Spleen (tissue), 11 donors: ENCODE measurements at regions not wholly inside any gene's neighbourhood (a gene's known extent, or its start where the extent isn't known, plus 50 kb on each side); places are given as distances from the start of the nearest gene placed in this dataset.

Experiments
- DNase-seq: peaks from one replicate; pipeline ENCODE4 v3.0.0-alpha.2; 2020
- H3K27ac ChIP-seq, 8 donors: fragments of 200-600 bp; sonication (generic) in 7 of 8; 1 replicate in 4 of 8; 2 replicates in 4 of 8; pipeline versions ENCODE4 v1.5.0 to v1.8.0; 2016 to 2021; ENCODE audit warnings: inconsistent platforms in 4 of 8, mild to moderate bottlenecking in 4 of 8, moderate library complexity in 1 of 8
- H3K27me3 ChIP-seq, 7 donors: fragments of 200-600 bp; sonication (generic) in 6 of 7; replicated peaks in 1 of 7; 1 replicate in 4 of 7; 2 replicates in 3 of 7; pipeline versions ENCODE4 v1.5.0 to v1.8.0; 2016 to 2021; ENCODE audit warnings: inconsistent platforms in 3 of 7, mild to moderate bottlenecking in 1 of 7
- H3K36me3 ChIP-seq, 6 donors: fragments of 200-600 bp; sonication (generic) in 5 of 6; 1 replicate in 4 of 6; 2 replicates in 2 of 6; pipeline versions ENCODE4 v1.5.0 to v1.8.0; 2016 to 2021; ENCODE audit warnings: inconsistent platforms in 2 of 6
- H3K4me1 ChIP-seq, 6 donors: fragments of 200-600 bp; sonication (generic) in 5 of 6; 1 replicate in 3 of 6; 2 replicates in 3 of 6; pipeline versions ENCODE4 v1.5.0 to v1.8.0; 2016 to 2021; ENCODE audit warnings: inconsistent platforms in 3 of 6
- H3K4me3 ChIP-seq, 8 donors: fragments of 200-600 bp; sonication (generic) in 7 of 8; 1 replicate in 4 of 8; 2 replicates in 4 of 8; pipeline versions ENCODE4 v1.5.0 to v1.8.0; 2016 to 2021; ENCODE audit warnings: inconsistent platforms in 4 of 8, mild to moderate bottlenecking in 4 of 8, moderate library complexity in 2 of 8
- H3K9me3 ChIP-seq, 8 donors: fragments of 200-600 bp; sonication (generic) in 7 of 8; 1 replicate in 4 of 8; 2 replicates in 4 of 8; pipeline versions ENCODE4 v1.5.0 to v1.8.0; 2016 to 2021; ENCODE audit warnings: inconsistent platforms in 4 of 8
- CTCF ChIP-seq, 11 experiments: fragments of 200-600 bp in 7 of 11; fragments of 450-650 bp in 4 of 11; sonication (generic) in 4 of 11; IDR thresholded peaks in 8 of 11; conservative IDR thresholded peaks in 3 of 11; 1 replicate in 7 of 11; 2 replicates in 4 of 11; pipeline versions ENCODE4 v1.4.0 to v1.8.0; 2016 to 2021; ENCODE audit warnings: antibody characterized with exemption in 11 of 11, inconsistent platforms in 4 of 11, mild to moderate bottlenecking in 1 of 11
- POLR2A ChIP-seq, 3 donors: fragments of 450-650 bp; IDR thresholded peaks; one replicate each; pipeline ENCODE4 v1.5.1; 2017; ENCODE audit warnings: antibody characterized with exemption in 3 of 3, mild to moderate bottlenecking in 1 of 3
- POLR2AphosphoS5 ChIP-seq, 3 donors: sonication (generic); formaldehyde crosslinking; IDR thresholded peaks; one replicate each; pipeline ENCODE4 v1.5.1; 2017; ENCODE audit warnings: antibody characterized with exemption in 3 of 3
- WGBS, 5 donors: extraction: QIAGEN DNeasy Blood & Tissue Kit in 3 of 5; methylation state at CpG; one replicate each; pipeline versions ENCODE4 v1.1.5 to v1.1.7; 2013 to 2018; 5-methylcytosine and 5-hydroxymethylcytosine counted together
- intact Hi-C: fragments of 100-400 bp; cut with DNase I; formaldehyde crosslinking; loops from one replicate; pipeline ENCODE4 v1.15.0; 2023; ENCODE audit warnings: low total_unique reads
- donor health status: healthy with polysubstance abuse.
- donor health status: DM: no; HTN: no; CAD: no; lungs with moderate emphysema.
- donor health status: DM: no; HTN: no; CAD: no.
- donor health status: Bipolar disorder and iron deficiency.
- donor health status: healthy.
- donor health status: DM: no; HTN: no; CAD: no.
- donor health status: DM: yes; HTN: yes; CAD: no.

GRCh38 chr16:76947749-76948148 is 243.2 kb upstream of the MON1B start:
- intact Hi-C loops, result no loop called here
- DNase-seq, result no peak
- no peaks in the 10 kb centered on the region for H3K4me1 ChIP-seq

DNA sequence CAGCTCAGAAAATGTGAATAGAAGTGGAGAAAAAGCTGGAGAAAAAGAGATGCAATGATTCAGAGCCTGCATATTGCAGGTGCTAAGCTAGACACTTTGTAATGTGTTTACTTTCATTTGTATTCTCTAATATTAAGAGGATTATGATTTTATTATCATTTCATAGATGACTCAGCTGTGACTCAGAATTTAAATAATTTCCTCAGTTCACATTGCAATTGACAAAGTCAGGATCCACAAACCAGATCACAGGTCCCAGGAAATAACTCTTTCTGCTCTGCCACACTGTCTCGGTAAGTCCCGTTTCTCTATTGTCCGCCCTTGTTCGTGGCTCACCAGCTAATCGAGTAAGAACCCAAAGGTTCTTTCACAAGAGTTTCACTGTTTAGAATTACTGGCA is 235.4 kb upstream of the MON1B start:
- no peak overlapping the region for H3K4me3 ChIP-seq
- H3K4me1 ChIP-seq, result no peaks in the 10 kb centered on the region
- DNase-seq, result no peak
- H3K9me3 ChIP-seq, result peaks cover 0 to 30% (median 9%) of the 10 kb centered on the region in 8 donors
- no peaks in the 10 kb centered on the region for H3K36me3 ChIP-seq
- H3K27ac ChIP-seq, result no peak overlapping the region
- no peaks in the 10 kb centered on the region for H3K27me3 ChIP-seq
- intact Hi-C loops, result no loop called here
- 86 to 95% (median 92%) methylated on average over 5 of the region's 5 CpGs for WGBS, 5 donors
- no peak for TF ChIP-seq POLR2AphosphoS5 (IDR thresholded peaks at IDR 0.05)
- no peak for TF ChIP-seq POLR2A (IDR thresholded peaks at IDR 0.05)
- TF ChIP-seq CTCF (IDR thresholded peaks at IDR 0.05 in 8 of 11, conservative IDR thresholded peaks at IDR 0.05 in 3 of 11), result no peak

More at GRCh38 chr16:76947749-76948148, 243.2 kb upstream of the MON1B start:
- H3K27ac ChIP-seq, result no peak overlapping the region
- H3K36me3 ChIP-seq, result no peaks in the 10 kb centered on the region
- peaks cover 0 to 18% (median 0%) of the 10 kb centered on the region in 8 donors for H3K9me3 ChIP-seq
- TF ChIP-seq CTCF (IDR thresholded peaks at IDR 0.05 in 8 of 11, conservative IDR thresholded peaks at IDR 0.05 in 3 of 11), result no peak
- 58 to 83% (median 70%) methylated on average over 4 of the region's 4 CpGs for WGBS, 5 donors
- no peak overlapping the region for H3K4me3 ChIP-seq
- no peaks in the 10 kb centered on the region for H3K27me3 ChIP-seq

DNA sequence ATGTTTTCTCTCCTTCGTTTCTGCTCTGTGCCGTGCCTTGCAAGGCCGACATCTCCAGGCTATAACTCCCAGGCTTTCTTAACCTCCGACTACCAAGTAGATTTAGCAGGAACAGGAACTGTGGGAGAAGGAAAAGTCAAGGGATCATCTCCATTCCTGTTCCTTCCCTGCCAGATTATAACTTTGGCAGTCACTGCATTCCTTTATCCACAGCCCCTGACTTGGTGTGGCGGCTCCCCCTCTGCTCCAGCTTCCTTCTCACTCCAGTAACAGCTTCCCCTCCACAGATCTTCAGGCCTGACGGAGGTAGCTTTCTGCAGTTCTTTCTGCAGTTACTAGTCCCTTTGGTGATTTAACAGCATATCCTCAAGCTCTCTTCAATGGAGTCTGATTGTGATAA is 234.6 kb upstream of the MON1B start:
- 76 to 83% (median 80%) methylated on average over 6 of the region's 6 CpGs for WGBS, 5 donors
- no peaks in the 10 kb centered on the region for H3K4me1 ChIP-seq
- DNase-seq, result no peak
- no peak for TF ChIP-seq POLR2AphosphoS5 (IDR thresholded peaks at IDR 0.05)
- TF ChIP-seq CTCF (IDR thresholded peaks at IDR 0.05 in 8 of 11, conservative IDR thresholded peaks at IDR 0.05 in 3 of 11), result no peak
- TF ChIP-seq POLR2A (IDR thresholded peaks at IDR 0.05), result no peak
- intact Hi-C loops, result no loop called here
- H3K4me3 ChIP-seq, result no peak overlapping the region
- no peak overlapping the region for H3K27ac ChIP-seq
- no peaks in the 10 kb centered on the region for H3K27me3 ChIP-seq
- no peaks in the 10 kb centered on the region for H3K36me3 ChIP-seq
- peaks cover 0 to 24% (median 9%) of the 10 kb centered on the region in 8 donors for H3K9me3 ChIP-seq

DNA sequence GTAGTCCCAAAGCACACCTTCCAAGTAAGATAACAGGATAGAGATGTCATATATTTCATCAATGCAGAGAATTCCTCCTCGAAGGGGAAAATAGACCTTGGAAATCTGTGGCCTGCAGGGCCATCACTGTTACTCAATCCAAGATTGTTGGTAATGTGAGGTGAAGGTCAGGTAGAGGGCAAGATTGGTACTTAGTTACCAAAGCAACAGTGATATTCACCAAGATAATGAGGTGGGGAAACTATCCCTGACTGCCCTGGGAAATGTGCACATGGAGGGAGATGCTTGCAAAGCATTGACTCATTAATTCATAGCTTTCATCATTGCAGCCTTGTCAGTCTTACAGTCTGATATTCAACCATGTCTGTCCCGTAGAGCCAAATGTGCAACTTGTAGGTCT is 234.1 kb upstream of the MON1B start:
- intact Hi-C loops, result no loop called here
- 54 to 75% (median 67%) methylated on average over 2 of the region's 2 CpGs for WGBS, 5 donors
- Histone ChIP-seq H3K4me1 (no peaks in the 10 kb centered on the region), H3K36me3 (no peaks in the 10 kb centered on the region), H3K9me3 (peaks cover 0 to 24% (median 9%) of the 10 kb centered on the region in 8 donors), H3K27me3 (no peaks in the 10 kb centered on the region), H3K4me3 (no peak overlapping the region), H3K27ac (no peak overlapping the region)
- no peak for DNase-seq
- TF ChIP-seq CTCF (IDR thresholded peaks at IDR 0.05 in 8 of 11, conservative IDR thresholded peaks at IDR 0.05 in 3 of 11) (no peak), POLR2A (IDR thresholded peaks at IDR 0.05) (no peak), POLR2AphosphoS5 (IDR thresholded peaks at IDR 0.05) (no peak)
